ENCODE measurements at regions not wholly inside any gene's neighbourhood (a gene's known extent, or its start where the extent isn't known, plus 50 kb on each side); places are given as distances from the start of the nearest gene placed in this dataset.

GRCh38 chr5:176728831-176729251 is 81.5 kb upstream of the UNC5A start:
- TF ChIP-seq TCF7L2 (IDR thresholded peaks at IDR 0.05; ENCODE audit: low read depth, low read length), result no peak
- TF ChIP-seq CTCF (IDR thresholded peaks at IDR 0.05), result no peak
- no peak for TF ChIP-seq REST (IDR thresholded peaks at IDR 0.05; ENCODE audit: insufficient read depth in 1 of 2, low read depth in 2 of 2, low read length in 1 of 2)
- no peak for TF ChIP-seq SIN3A (IDR thresholded peaks at IDR 0.05; ENCODE audit: borderline replicate concordance, insufficient read depth, low read depth, low read length)
